Activated naive CD8-positive, alpha-beta T cell treated with anti-CD3 and anti-CD28 coated beads, Interleukin-2, amount 10 ng/mL, durations not matched to agents 7 days and 5 days (primary cell): ENCODE measurements at regions not wholly inside any gene's neighbourhood (a gene's known extent, or its start where the extent isn't known, plus 50 kb on each side); places are given as distances from the start of the nearest gene placed in this dataset.
A peak's percentile ranks its signal among the peaks of the same experiment; 100 is the strongest.
"Not testable (repeated sequence)": the region's sequence is repeated elsewhere in the genome, so short reads cannot be mapped to it uniquely, and the experiment has no call there.

Experiments
- ATAC-seq: fragments of 150-1000 bp; cut with Tn5 transposase; one replicate; pipeline ENCODE4 v1.10.0; 2021; ENCODE audit warnings: low read depth, moderate library complexity
- POLR2A ChIA-PET: fragments of 350-600 bp; sonication (Branson Sonifier 250); formaldehyde crosslinking; loops from one replicate; lab custom pipeline; 2021; ENCODE audit warnings: antibody characterized with exemption; lab: Charles Lee
- DNase-seq: peaks from one replicate; pipeline ENCODE4 v3.0.0; 2021
- H3K27ac Mint-ChIP-seq: one replicate; pipeline ENCODE4 v1.8.0; 2022; ENCODE audit warnings: mild to moderate bottlenecking, mixed read lengths
- H3K27me3 Mint-ChIP-seq: one replicate; pipeline ENCODE4 v1.8.0; 2022; ENCODE audit warnings: mild to moderate bottlenecking, moderate library complexity, mixed read lengths
- H3K36me3 Mint-ChIP-seq: one replicate; pipeline ENCODE4 v1.8.0; 2021; ENCODE audit warnings: mild to moderate bottlenecking, mixed read lengths
- H3K4me1 Mint-ChIP-seq: one replicate; pipeline ENCODE4 v1.8.0; 2021; ENCODE audit warnings: mixed read lengths
- H3K4me3 Mint-ChIP-seq: one replicate; pipeline ENCODE4 v1.8.0; 2022; ENCODE audit warnings: mild to moderate bottlenecking, moderate library complexity, mixed read lengths
- H3K9me3 Mint-ChIP-seq: one replicate; pipeline ENCODE4 v1.8.0; 2021; ENCODE audit warnings: mixed read lengths

DNA sequence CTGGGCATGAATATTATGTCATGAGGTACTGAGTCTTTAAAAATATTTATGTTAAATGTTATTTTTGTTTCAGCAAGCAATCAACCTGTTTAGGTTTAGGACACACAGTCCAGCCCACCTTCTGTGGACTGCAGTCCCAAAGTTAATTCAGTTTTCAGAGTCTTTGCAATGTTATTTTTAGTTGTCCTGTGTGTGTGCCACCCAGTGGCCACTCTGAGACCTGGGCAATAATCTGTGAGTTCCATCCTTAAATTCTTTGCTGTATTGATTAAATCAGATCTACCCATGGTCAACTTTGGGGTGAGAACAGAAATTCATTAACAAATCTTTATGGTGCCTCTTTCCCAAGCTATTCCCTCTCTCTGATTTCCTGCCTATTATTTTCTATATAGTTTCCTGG lies 415.1 kb downstream of the CCSER2 start:
- H3K4me1 Mint-ChIP-seq, result no peaks in the 10 kb centered on the region
- ATAC-seq, result no peak
- no peak overlapping the region for H3K4me3 Mint-ChIP-seq
- no peak overlapping the region for H3K27ac Mint-ChIP-seq
- no peaks in the 10 kb centered on the region for H3K27me3 Mint-ChIP-seq
- H3K9me3 Mint-ChIP-seq, result no peaks in the 10 kb centered on the region
- H3K36me3 Mint-ChIP-seq, result no peaks in the 10 kb centered on the region
- no peak for DNase-seq
- POLR2A ChIA-PET, result no interaction called here

DNA sequence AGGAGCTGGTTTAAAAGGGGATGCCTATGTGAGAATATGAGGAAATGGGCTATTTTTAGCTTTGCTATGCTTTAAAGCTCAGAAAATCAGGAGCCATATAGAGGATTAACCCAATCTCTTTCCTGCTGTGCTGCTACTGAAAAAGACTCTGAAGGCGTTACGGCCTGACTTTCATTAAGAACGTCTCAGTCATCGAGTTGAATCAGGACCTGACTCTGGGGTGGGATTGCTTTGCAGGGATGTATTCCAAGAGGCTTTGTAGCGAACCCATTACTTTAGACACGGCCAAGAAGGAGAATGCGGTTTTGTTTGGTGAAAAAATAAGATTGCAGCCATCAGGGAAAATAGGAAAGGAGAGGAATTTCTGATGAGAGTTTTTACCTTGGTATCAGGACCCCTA lies 426.9 kb downstream of the CCSER2 start:
- DNase-seq (no peak), ATAC-seq (no peak)
- H3K36me3 Mint-ChIP-seq, result no peaks in the 10 kb centered on the region
- no peaks in the 10 kb centered on the region for H3K27me3 Mint-ChIP-seq
- no peaks in the 10 kb centered on the region for H3K4me1 Mint-ChIP-seq
- H3K9me3 Mint-ChIP-seq, result no peaks in the 10 kb centered on the region
- POLR2A ChIA-PET, result no interaction called here
- H3K27ac Mint-ChIP-seq, result no peak overlapping the region
- no peak overlapping the region for H3K4me3 Mint-ChIP-seq

DNA sequence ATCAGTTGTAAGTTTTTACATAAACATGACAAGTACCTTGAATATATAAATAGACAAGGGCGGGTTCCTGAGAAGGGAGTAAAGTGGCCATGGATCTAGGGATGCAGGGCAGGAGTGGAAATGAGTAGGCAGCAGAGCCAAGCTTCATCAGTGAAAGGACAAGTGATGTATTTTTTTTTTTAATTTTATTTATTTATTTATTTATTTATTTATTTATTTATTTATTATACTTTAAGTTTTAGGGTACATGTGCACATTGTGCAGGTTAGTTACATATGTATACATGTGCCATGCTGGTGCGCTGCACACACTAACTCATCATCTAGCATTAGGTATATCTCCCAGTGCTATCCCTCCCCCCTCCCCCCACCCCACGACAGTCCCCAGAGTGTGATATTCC lies 428.3 kb downstream of the CCSER2 start:
- POLR2A ChIA-PET, result not testable (repeated sequence)

DNA sequence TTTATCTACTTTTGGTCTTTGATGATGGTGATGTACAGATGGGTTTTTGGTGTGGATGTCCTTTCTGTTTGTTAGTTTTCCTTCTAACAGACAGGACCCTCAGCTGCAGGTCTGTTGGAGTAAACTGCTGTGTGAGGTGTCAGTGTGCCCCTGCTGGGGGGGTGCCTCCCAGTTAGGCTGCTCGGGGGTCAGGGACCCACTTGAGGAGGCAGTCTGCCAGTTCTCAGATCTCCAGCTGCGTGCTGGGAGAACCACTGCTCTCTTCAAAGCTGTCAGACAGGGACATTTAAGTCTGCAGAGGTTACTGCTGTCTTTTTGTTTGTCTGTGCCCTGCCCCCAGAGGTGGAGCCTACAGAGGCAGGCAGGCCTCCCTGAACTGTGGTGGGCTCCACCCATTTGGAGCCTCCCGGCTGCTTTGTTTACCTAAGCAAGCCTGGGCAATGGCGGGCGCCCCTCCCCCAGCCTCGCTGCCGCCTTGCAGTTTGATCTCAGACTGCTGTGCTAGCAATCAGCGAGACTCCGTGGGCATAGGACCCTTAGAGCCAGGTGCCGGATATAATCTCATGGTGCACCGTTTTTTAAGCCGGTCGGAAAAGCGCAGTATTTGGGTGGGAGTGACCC lies 433.7 kb downstream of the CCSER2 start:
- ATAC-seq, H3K36me3 Mint-ChIP-seq, H3K4me1 Mint-ChIP-seq, H3K9me3 Mint-ChIP-seq, DNase-seq, H3K27ac Mint-ChIP-seq, H3K4me3 Mint-ChIP-seq, POLR2A ChIA-PET, H3K27me3 Mint-ChIP-seq: not testable (repeated sequence)

More for the DNA sequence above, 428.3 kb downstream of the CCSER2 start:
- H3K36me3 Mint-ChIP-seq, H3K4me3 Mint-ChIP-seq, DNase-seq, H3K4me1 Mint-ChIP-seq, H3K27ac Mint-ChIP-seq, H3K9me3 Mint-ChIP-seq, H3K27me3 Mint-ChIP-seq, ATAC-seq: not testable (repeated sequence)

DNA sequence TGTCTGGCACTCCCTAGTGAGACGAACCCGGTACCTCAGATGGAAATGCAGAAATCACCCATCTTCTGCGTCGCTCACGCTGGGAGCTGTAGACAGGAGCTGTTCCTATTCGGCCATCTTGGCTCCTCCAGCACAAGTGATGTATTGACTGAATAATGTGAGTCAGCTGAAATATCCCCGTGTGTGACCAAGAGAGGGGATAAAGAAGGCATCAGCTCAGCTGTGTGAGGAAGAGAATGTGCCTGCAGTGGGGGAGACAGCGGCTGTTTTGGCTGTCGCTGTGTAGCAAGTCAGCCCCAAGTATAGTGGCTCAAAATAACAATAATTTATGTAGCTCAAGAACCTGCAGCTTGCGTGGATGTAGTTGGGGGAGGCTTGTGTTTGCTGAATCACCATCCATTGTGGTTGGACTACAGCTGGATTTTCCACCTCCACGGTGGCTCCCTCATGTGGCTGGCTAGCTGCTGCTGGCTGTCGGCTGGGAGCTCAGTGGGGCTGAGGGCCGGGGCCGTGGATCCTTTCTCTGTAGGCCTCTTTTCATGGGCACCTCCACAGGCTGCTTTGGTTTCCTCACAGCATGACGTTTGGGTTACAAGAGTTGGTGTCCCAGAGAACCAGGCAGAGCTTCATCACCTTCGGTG lies 434.5 kb downstream of the CCSER2 start:
- H3K4me3 Mint-ChIP-seq, result no peak overlapping the region
- H3K36me3 Mint-ChIP-seq, result no peaks in the 10 kb centered on the region
- no peak overlapping the region for H3K27ac Mint-ChIP-seq
- DNase-seq, result no peak
- POLR2A ChIA-PET, result no interaction called here
- no peaks in the 10 kb centered on the region for H3K27me3 Mint-ChIP-seq
- no peaks in the 10 kb centered on the region for H3K4me1 Mint-ChIP-seq
- no peak for ATAC-seq
- no peaks in the 10 kb centered on the region for H3K9me3 Mint-ChIP-seq

DNA sequence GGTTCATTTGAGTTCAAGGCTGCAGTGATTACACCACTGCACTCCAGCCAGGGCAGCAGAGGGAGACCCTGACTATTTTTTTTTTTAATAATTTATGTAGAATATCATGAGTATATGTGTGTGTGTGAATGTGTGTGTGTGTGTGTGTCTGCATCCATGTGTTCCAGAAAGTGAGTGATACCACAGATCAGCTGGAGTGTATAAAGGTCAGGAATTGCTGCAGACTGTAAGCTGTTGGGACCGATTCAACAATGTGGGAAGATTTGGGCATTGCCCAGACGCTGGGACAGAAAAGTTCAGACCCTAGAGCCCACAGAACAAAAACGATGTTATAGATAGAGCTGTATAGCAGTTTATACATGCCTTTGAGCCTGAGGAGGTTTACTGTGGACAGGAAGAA lies 435.6 kb downstream of the CCSER2 start:
- no peaks in the 10 kb centered on the region for H3K36me3 Mint-ChIP-seq
- no peaks in the 10 kb centered on the region for H3K9me3 Mint-ChIP-seq
- no peak overlapping the region for H3K4me3 Mint-ChIP-seq
- POLR2A ChIA-PET, result no interaction called here
- no peaks in the 10 kb centered on the region for H3K4me1 Mint-ChIP-seq
- no peak overlapping the region for H3K27ac Mint-ChIP-seq
- DNase-seq, result no peak
- H3K27me3 Mint-ChIP-seq, result no peaks in the 10 kb centered on the region
- no peak for ATAC-seq

DNA sequence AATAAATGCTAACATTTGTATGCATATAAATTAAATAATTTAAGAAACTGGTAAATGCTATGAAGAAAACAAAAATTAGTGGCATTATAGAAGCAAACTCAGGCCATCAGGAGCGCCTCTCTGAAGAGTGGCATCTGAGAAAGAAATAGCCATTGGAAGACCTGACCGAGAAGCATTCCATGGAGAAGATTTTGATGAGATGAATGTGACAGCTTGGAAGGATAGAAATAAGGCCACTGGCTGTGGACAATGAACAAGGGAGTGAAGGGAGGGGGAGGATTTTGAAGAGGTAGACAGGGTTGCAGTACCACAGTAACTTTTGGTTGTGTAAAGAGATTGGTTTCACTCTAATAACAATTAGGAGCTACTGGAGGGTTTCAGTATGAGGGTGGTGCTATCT lies 436.7 kb downstream of the CCSER2 start:
- H3K36me3 Mint-ChIP-seq, result no peaks in the 10 kb centered on the region
- H3K4me3 Mint-ChIP-seq, result no peak overlapping the region
- POLR2A ChIA-PET, result no interaction called here
- H3K27ac Mint-ChIP-seq, result no peak overlapping the region
- ATAC-seq, result no peak
- H3K4me1 Mint-ChIP-seq, result no peaks in the 10 kb centered on the region
- no peak for DNase-seq
- peaks cover 2% of the 10 kb centered on the region for H3K27me3 Mint-ChIP-seq
- no peaks in the 10 kb centered on the region for H3K9me3 Mint-ChIP-seq

DNA sequence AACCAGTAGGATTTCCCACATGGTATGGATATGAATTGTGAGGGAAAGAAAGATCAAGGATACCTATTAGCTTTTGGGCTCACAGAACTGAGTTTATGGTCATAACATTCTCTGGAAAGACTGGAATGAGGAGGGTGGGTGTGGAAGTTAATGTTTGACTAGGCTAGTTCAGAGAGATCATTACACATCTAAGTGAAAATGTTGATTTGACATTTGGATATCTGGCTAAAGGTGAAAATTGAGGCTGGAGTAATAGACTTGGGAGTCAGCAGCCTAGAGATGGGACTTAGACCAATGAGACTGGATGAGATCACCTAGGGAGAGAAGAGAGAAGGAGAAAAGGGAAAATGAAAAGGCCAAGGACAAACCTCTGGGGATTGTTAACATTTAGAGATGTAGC lies 437.3 kb downstream of the CCSER2 start:
- H3K9me3 Mint-ChIP-seq, result no peaks in the 10 kb centered on the region
- no peak for ATAC-seq
- no peaks in the 10 kb centered on the region for H3K36me3 Mint-ChIP-seq
- H3K4me3 Mint-ChIP-seq, result no peak overlapping the region
- H3K27ac Mint-ChIP-seq, result no peak overlapping the region
- DNase-seq, result no peak
- no peaks in the 10 kb centered on the region for H3K4me1 Mint-ChIP-seq
- H3K27me3 Mint-ChIP-seq, result peaks cover 2% of the 10 kb centered on the region
- POLR2A ChIA-PET, result no interaction called here

DNA sequence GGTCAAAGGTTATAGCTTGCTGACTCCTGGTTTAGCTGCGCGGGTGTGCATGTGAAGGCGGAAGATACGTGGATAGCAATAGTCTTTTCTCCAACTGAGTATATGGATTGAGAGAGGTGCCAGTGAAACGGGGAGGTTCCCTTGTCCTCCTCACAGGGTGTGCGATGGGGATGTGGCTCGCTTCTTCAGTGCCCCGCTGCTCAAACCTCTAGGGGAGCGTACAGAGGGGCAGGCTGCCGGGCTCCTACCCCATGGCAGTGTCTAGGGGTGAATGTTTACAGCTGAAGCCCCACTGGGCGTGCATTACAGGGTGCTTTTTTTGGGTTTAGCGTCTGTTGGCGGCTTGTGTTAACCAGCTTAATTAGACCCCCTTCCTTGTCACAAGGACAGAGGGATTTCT lies 438.5 kb downstream of the CCSER2 start:
- H3K27me3 Mint-ChIP-seq, result peaks cover 2% of the 10 kb centered on the region
- no peak overlapping the region for H3K27ac Mint-ChIP-seq
- H3K9me3 Mint-ChIP-seq, result no peaks in the 10 kb centered on the region
- POLR2A ChIA-PET, result no interaction called here
- no peaks in the 10 kb centered on the region for H3K4me1 Mint-ChIP-seq
- no peak for DNase-seq
- H3K4me3 Mint-ChIP-seq, result no peak overlapping the region
- no peaks in the 10 kb centered on the region for H3K36me3 Mint-ChIP-seq
- ATAC-seq, result no peak

DNA sequence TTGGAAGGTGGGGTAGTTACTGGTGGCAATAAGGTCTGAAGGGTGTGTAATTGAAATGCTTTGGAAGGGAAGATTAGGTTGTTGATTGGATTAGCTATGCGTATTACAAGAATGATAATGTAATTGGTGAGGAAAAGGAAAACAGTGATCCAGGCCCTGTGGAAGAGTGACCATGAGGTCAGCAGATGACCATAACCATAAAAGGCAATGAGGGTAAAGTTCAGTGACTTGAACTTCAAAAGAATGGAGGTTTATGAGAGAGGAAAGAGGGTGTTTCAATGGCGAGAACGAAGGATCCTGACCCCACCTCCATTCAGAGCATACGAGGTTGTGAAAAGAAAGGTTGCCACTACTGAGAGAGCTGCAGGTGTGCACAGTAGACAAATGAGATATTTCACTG lies 439.7 kb downstream of the CCSER2 start:
- ATAC-seq (no peak), DNase-seq (no peak)
- Mint-ChIP-seq H3K27me3 (peaks cover 2% of the 10 kb centered on the region), H3K36me3 (no peaks in the 10 kb centered on the region), H3K4me1 (no peaks in the 10 kb centered on the region), H3K27ac (no peak overlapping the region), H3K9me3 (no peaks in the 10 kb centered on the region), H3K4me3 (no peak overlapping the region)
- POLR2A ChIA-PET, result no interaction called here

DNA sequence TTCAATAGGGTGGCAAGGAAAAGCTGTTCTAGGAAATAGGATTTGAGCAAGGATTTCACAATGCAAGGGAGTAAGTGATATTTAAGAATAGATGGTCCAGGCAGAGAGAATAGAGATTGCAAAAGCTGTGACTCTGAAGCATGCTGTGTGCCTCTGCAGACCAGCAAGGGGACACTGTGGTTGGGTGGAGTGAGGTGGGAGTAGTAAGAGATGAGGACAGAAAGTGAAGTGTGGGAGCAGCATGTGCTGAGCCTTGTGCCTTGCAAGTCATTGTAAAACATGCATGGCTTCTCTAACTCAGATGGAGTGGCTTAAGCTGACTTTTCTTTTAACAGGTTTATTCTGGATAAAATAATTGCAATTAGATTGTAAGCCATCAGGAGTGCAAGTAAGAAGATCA lies 442.4 kb downstream of the CCSER2 start:
- DNase-seq (no peak), ATAC-seq (no peak)
- Mint-ChIP-seq H3K36me3 (no peaks in the 10 kb centered on the region), H3K4me3 (no peak overlapping the region), H3K27ac (no peak overlapping the region), H3K9me3 (no peaks in the 10 kb centered on the region), H3K27me3 (peaks cover 2% of the 10 kb centered on the region), H3K4me1 (no peaks in the 10 kb centered on the region)
- POLR2A ChIA-PET, result no interaction called here

DNA sequence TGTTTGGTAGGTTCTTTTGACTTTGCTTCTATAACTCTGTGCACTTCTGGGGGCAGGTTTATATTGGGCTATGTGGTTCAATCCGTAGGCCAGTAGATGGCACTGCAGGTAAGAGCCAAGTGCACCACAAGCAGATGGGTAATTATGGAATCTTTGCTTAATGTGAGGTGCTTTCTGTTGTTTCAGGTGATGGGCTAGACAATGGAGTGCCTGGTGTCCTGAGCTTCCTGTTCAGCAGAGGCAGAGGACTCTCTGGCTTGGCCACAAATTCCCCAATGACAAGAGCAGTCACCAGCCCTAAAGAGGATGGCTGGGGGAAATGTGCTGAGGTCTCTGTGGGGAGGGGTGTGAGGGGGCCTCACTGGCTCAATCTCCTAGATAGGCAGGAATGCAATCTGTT lies 455.0 kb downstream of the CCSER2 start:
- H3K4me3 Mint-ChIP-seq, result no peak overlapping the region
- no peak overlapping the region for H3K27ac Mint-ChIP-seq
- no peaks in the 10 kb centered on the region for H3K27me3 Mint-ChIP-seq
- no peaks in the 10 kb centered on the region for H3K36me3 Mint-ChIP-seq
- H3K9me3 Mint-ChIP-seq, result no peaks in the 10 kb centered on the region
- POLR2A ChIA-PET, result no interaction called here
- DNase-seq (no peak), ATAC-seq (peak; percentile 52)
- H3K4me1 Mint-ChIP-seq, result no peaks in the 10 kb centered on the region

DNA sequence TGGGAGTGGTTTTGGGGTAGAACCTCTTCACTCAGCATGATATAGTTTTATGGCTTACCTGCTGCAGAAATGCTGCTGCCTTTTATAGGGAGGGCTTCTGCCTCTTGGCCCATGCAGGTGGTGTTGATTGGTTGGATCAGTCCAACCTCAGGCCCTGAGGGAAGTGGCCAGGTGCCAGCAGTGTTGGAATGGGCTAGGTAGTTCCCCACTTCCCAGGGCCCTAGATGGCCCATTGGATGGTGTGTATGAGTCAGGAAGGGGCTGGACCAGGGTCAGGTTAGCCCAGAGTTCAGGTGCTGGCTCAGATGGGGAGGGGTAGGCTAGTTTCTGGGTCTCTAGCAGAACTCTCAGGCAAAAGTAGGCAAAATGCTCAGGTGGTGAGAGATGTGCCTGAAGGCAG lies 455.5 kb downstream of the CCSER2 start:
- POLR2A ChIA-PET, result no interaction called here
- Mint-ChIP-seq H3K9me3 (no peaks in the 10 kb centered on the region), H3K4me3 (no peak overlapping the region), H3K36me3 (no peaks in the 10 kb centered on the region), H3K27me3 (no peaks in the 10 kb centered on the region), H3K4me1 (no peaks in the 10 kb centered on the region), H3K27ac (no peak overlapping the region)
- no peak for ATAC-seq
- DNase-seq, result no peak

DNA sequence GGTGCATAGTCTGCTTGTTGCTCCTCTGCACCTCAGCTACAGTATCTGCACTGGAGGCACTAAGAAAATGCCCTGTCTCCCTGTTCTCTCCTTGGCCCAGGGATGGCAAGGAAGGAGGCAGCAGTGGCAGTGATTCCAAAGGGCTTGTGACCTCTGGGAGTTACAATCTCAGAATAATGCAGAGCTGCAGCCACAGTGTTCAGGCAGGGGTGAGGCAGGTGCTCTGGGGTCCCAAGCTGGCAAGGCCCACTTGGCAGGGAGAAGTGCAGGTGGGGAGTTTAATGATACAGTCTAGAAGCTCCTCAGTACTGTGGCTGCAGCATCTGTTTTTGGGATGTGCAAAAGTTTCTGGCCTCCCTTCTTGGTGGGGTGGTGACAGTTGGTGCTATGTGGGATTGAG lies 456.4 kb downstream of the CCSER2 start:
- Mint-ChIP-seq H3K27ac (no peak overlapping the region), H3K4me3 (no peak overlapping the region), H3K4me1 (no peaks in the 10 kb centered on the region), H3K36me3 (no peaks in the 10 kb centered on the region), H3K27me3 (no peaks in the 10 kb centered on the region), H3K9me3 (no peaks in the 10 kb centered on the region)
- POLR2A ChIA-PET, result no interaction called here
- DNase-seq (no peak), ATAC-seq (no peak)
